ENCODE measurements at regions not wholly inside any gene's neighbourhood (a gene's known extent, or its start where the extent isn't known, plus 50 kb on each side); places are given as distances from the start of the nearest gene placed in this dataset.

DNA sequence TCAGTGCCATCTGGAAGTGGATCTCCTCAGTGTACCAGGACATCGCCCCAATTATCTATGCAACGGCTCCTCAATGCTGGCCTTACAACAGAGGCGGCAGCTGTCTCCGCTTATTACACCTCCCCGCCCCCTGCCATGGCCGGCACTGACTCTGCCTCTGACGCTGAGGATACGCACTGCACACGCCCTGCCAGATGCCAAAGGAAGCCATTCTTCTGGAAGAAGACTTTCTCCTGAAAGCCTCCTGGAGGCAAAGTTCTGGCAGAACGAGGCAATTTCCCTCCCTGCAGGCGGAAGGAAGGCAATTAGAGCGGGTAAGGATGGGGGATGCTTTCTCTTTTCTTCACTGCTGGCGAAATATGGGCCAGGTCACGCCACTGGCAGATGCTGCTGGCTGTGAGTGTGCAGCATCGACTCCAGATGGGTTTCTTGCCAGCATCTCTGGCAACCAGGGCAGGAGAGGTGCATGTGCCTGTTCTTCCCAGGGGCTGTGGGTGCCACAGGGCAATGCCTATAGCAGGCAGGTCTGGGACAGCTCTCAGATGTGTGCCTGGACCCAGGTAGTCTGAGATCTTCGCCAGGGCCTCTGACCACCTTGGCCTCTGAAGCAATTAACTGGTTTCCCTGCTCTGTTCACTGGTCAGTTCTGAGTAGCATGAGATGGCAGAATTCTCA lies 62.2 kb upstream of the MRPS22 start:
- DNase-seq: no peak
- peaks cover 0 to 9% (median 0%) of the 10 kb centered on the region in 5 experiments for H3K27me3 ChIP-seq (replicated peaks in 2 of 5; ENCODE audit: control insufficient read depth in 4 of 5, insufficient read depth in 5 of 5, low read length in 4 of 5)
- H3K4me3 ChIP-seq (ENCODE audit: control insufficient read depth in 1 of 7, extremely low read depth in 1 of 7, insufficient read depth in 4 of 7, low read depth in 2 of 7, low read length in 6 of 7): no peak overlapping the region
- no peaks in the 10 kb centered on the region for H3K4me1 ChIP-seq (ENCODE audit: control extremely low read depth in 1 of 4, control insufficient read depth in 4 of 4, insufficient read depth in 4 of 4, low read length in 3 of 4)
- H3K27ac ChIP-seq (ENCODE audit: insufficient read depth in 1 of 2, low read depth in 1 of 2, low read length in 2 of 2, poor library complexity in 1 of 2, severe bottlenecking in 2 of 2): no peak overlapping the region
- POLR2A ChIA-PET: no interaction called here
- WGBS (ENCODE audit: insufficient coverage): 89% methylated on average over 13 of the region's 16 CpGs
- no peaks in the 10 kb centered on the region for H3K36me3 ChIP-seq (ENCODE audit: control insufficient read depth in 4 of 4, insufficient read depth in 4 of 4, low read length in 3 of 4)
- H3K9me3 ChIP-seq (ENCODE audit: control extremely low read depth in 1 of 5, control insufficient read depth in 4 of 5, insufficient read depth in 2 of 5, low read depth in 1 of 5, low read length in 4 of 5): peaks cover 0 to 5% (median 0%) of the 10 kb centered on the region in 5 experiments
- CTCF ChIA-PET: no interaction called here

DNA sequence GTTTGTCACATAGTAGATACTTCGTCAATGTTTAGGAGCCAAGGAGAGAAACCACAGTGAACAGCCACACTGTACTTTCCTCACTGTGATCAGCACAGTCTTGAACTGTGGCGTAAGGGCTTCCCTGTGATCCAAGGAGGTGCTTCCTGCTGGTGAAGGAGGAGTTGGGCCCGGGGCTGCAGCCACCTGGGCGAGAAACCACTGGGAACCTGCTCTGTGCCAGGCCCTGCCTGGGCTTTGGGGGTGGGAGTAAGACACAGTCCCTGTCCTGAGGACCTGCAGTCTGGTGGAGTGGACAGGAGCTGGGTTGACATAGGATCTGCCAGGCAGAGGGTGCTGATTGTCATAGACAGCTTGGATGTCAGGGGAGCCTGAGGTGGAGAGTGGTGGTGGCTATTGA lies 60.5 kb upstream of the MRPS22 start:
- H3K27me3 ChIP-seq (replicated peaks in 2 of 5; ENCODE audit: control insufficient read depth in 4 of 5, insufficient read depth in 5 of 5, low read length in 4 of 5): peaks cover 0 to 9% (median 1%) of the 10 kb centered on the region in 5 experiments
- WGBS (ENCODE audit: insufficient coverage): 100% methylated on average over 1 of the region's 4 CpGs
- no peak overlapping the region for H3K27ac ChIP-seq (ENCODE audit: insufficient read depth in 1 of 2, low read depth in 1 of 2, low read length in 2 of 2, poor library complexity in 1 of 2, severe bottlenecking in 2 of 2)
- H3K9me3 ChIP-seq (ENCODE audit: control extremely low read depth in 1 of 5, control insufficient read depth in 4 of 5, insufficient read depth in 2 of 5, low read depth in 1 of 5, low read length in 4 of 5): peaks cover 0 to 2% (median 0%) of the 10 kb centered on the region in 5 experiments
- H3K4me3 ChIP-seq (ENCODE audit: control insufficient read depth in 1 of 7, extremely low read depth in 1 of 7, insufficient read depth in 4 of 7, low read depth in 2 of 7, low read length in 6 of 7): no peak overlapping the region
- DNase-seq: no peak
- POLR2A ChIA-PET: no interaction called here
- no peaks in the 10 kb centered on the region for H3K4me1 ChIP-seq (ENCODE audit: control extremely low read depth in 1 of 4, control insufficient read depth in 4 of 4, insufficient read depth in 4 of 4, low read length in 3 of 4)
- CTCF ChIA-PET: interaction anchor here (1.1 kb wide), 1 partner anchor 26 kb away, joined by 3 read pairs; no protein-coding TSS in a partner anchor
- no peaks in the 10 kb centered on the region for H3K36me3 ChIP-seq (ENCODE audit: control insufficient read depth in 4 of 4, insufficient read depth in 4 of 4, low read length in 3 of 4)

- Histone ChIP-seq H3K9me3 (ENCODE audit: control extremely low read depth in 1 of 5, control insufficient read depth in 4 of 5, insufficient read depth in 2 of 5, low read depth in 1 of 5, low read length in 4 of 5) (no peaks in the 10 kb centered on the region), H3K27ac (ENCODE audit: insufficient read depth in 1 of 2, low read depth in 1 of 2, low read length in 2 of 2, poor library complexity in 1 of 2, severe bottlenecking in 2 of 2) (no peak overlapping the region), H3K4me1 (ENCODE audit: control extremely low read depth in 1 of 4, control insufficient read depth in 4 of 4, insufficient read depth in 4 of 4, low read length in 3 of 4) (no peaks in the 10 kb centered on the region), H3K27me3 (replicated peaks in 2 of 5; ENCODE audit: control insufficient read depth in 4 of 5, insufficient read depth in 5 of 5, low read length in 4 of 5) (peaks cover 0 to 6% (median 1%) of the 10 kb centered on the region in 5 experiments), H3K36me3 (ENCODE audit: control insufficient read depth in 4 of 4, insufficient read depth in 4 of 4, low read length in 3 of 4) (no peaks in the 10 kb centered on the region), H3K4me3 (ENCODE audit: control insufficient read depth in 1 of 7, extremely low read depth in 1 of 7, insufficient read depth in 4 of 7, low read depth in 2 of 7, low read length in 6 of 7) (no peak overlapping the region)
- ChIA-PET POLR2A (no interaction called here), CTCF (no interaction called here)
- WGBS (ENCODE audit: insufficient coverage): 96% methylated on average over 4 of the region's 4 CpGs
- no peak for DNase-seq
These were observed 59.6 kb upstream of the MRPS22 start for GRCh38 chr3:139284221-139284620.

GRCh38 chr3:139285691-139286090 lies 58.1 kb upstream of the MRPS22 start:
- ChIA-PET CTCF (no interaction called here), POLR2A (no interaction called here)
- no peak for DNase-seq
- H3K27ac ChIP-seq (ENCODE audit: insufficient read depth in 1 of 2, low read depth in 1 of 2, low read length in 2 of 2, poor library complexity in 1 of 2, severe bottlenecking in 2 of 2): no peak overlapping the region
- H3K4me3 ChIP-seq (ENCODE audit: control insufficient read depth in 1 of 7, extremely low read depth in 1 of 7, insufficient read depth in 4 of 7, low read depth in 2 of 7, low read length in 6 of 7): no peak overlapping the region
- H3K4me1 ChIP-seq (ENCODE audit: control extremely low read depth in 1 of 4, control insufficient read depth in 4 of 4, insufficient read depth in 4 of 4, low read length in 3 of 4): no peaks in the 10 kb centered on the region
- peaks cover 0 to 4% (median 0%) of the 10 kb centered on the region in 5 experiments for H3K27me3 ChIP-seq (replicated peaks in 2 of 5; ENCODE audit: control insufficient read depth in 4 of 5, insufficient read depth in 5 of 5, low read length in 4 of 5)
- H3K36me3 ChIP-seq (ENCODE audit: control insufficient read depth in 4 of 4, insufficient read depth in 4 of 4, low read length in 3 of 4): no peaks in the 10 kb centered on the region
- H3K9me3 ChIP-seq (ENCODE audit: control extremely low read depth in 1 of 5, control insufficient read depth in 4 of 5, insufficient read depth in 2 of 5, low read depth in 1 of 5, low read length in 4 of 5): no peaks in the 10 kb centered on the region
- 100% methylated on average over 1 of the region's 2 CpGs for WGBS (ENCODE audit: insufficient coverage)

GRCh38 chr3:139286241-139286640 lies 57.6 kb upstream of the MRPS22 start:
- H3K4me3 ChIP-seq (ENCODE audit: control insufficient read depth in 1 of 7, extremely low read depth in 1 of 7, insufficient read depth in 4 of 7, low read depth in 2 of 7, low read length in 6 of 7): no peak overlapping the region
- DNase-seq: no peak
- H3K36me3 ChIP-seq (ENCODE audit: control insufficient read depth in 4 of 4, insufficient read depth in 4 of 4, low read length in 3 of 4): no peaks in the 10 kb centered on the region
- CTCF ChIA-PET: interaction anchor here (1.1 kb wide), 1 partner anchor 173 kb away, joined by 3 read pairs; no protein-coding TSS in a partner anchor
- 86% methylated on average over 5 of the region's 5 CpGs for whole genome bisulfite sequencing (ENCODE audit: insufficient coverage)
- no peaks in the 10 kb centered on the region for H3K4me1 ChIP-seq (ENCODE audit: control extremely low read depth in 1 of 4, control insufficient read depth in 4 of 4, insufficient read depth in 4 of 4, low read length in 3 of 4)
- H3K9me3 ChIP-seq (ENCODE audit: control extremely low read depth in 1 of 5, control insufficient read depth in 4 of 5, insufficient read depth in 2 of 5, low read depth in 1 of 5, low read length in 4 of 5): no peaks in the 10 kb centered on the region
- no peak overlapping the region for H3K27ac ChIP-seq (ENCODE audit: insufficient read depth in 1 of 2, low read depth in 1 of 2, low read length in 2 of 2, poor library complexity in 1 of 2, severe bottlenecking in 2 of 2)
- POLR2A ChIA-PET: no interaction called here
- H3K27me3 ChIP-seq (replicated peaks in 2 of 5; ENCODE audit: control insufficient read depth in 4 of 5, insufficient read depth in 5 of 5, low read length in 4 of 5): peaks cover 0 to 4% (median 0%) of the 10 kb centered on the region in 5 experiments

DNA sequence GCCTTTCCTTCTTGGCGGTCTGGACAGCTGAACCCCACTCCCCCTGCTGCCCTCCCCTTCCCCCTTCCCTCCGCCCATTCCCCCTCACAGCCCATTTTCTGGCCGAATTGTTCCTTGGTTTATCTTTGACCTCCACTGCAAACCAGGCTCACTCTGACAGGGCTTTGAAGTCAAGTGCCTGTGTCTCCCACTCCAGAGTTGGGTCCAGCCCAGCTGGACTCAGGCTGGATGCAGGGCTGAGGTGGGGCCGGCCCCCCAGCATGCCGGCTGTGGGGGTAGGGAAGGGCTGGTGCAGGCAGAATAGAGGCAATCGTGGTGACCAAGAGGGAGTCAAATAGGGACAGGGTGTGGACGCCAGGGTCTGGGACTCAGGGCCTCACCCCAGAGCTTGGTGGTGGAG lies 57.0 kb upstream of the MRPS22 start:
- POLR2A ChIA-PET: no interaction called here
- CTCF ChIA-PET: interaction anchor here (1.1 kb wide), 1 partner anchor 173 kb away, joined by 3 read pairs; no protein-coding TSS in a partner anchor
- WGBS (ENCODE audit: insufficient coverage): 100% methylated on average over 4 of the region's 7 CpGs

DNA sequence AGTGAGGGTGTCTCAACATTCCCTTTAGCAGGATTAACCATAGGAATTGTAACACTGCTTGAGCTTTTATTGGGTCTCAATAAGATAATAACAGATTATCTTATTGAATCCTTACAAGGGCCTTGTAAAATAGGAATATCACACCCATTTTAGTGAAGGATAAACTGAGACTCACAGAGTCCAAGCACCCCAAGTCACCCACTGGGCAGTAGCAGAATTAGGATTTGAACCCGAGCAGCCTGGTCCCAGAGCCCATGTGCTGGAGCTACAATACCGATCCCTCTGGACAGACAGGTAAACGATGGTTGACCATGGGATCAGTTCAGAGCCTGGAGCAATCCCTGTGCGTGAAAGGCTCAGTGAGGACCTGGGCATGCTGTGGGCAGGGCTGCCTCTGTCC lies 56.3 kb upstream of the MRPS22 start:
- peaks cover 0 to 4% (median 1%) of the 10 kb centered on the region in 5 experiments for H3K27me3 ChIP-seq (replicated peaks in 2 of 5; ENCODE audit: control insufficient read depth in 4 of 5, insufficient read depth in 5 of 5, low read length in 4 of 5)
- no peaks in the 10 kb centered on the region for H3K36me3 ChIP-seq (ENCODE audit: control insufficient read depth in 4 of 4, insufficient read depth in 4 of 4, low read length in 3 of 4)
- ChIA-PET CTCF (interaction anchor here (0.7 kb wide), 1 partner anchor 12 kb away, joined by 3 read pairs; no protein-coding TSS in a partner anchor), POLR2A (no interaction called here)
- no peaks in the 10 kb centered on the region for H3K9me3 ChIP-seq (ENCODE audit: control extremely low read depth in 1 of 5, control insufficient read depth in 4 of 5, insufficient read depth in 2 of 5, low read depth in 1 of 5, low read length in 4 of 5)
- DNase-seq: no peak
- no peaks in the 10 kb centered on the region for H3K4me1 ChIP-seq (ENCODE audit: control extremely low read depth in 1 of 4, control insufficient read depth in 4 of 4, insufficient read depth in 4 of 4, low read length in 3 of 4)
- no peak overlapping the region for H3K27ac ChIP-seq (ENCODE audit: insufficient read depth in 1 of 2, low read depth in 1 of 2, low read length in 2 of 2, poor library complexity in 1 of 2, severe bottlenecking in 2 of 2)
- WGBS (ENCODE audit: insufficient coverage): 100% methylated on average over 3 of the region's 4 CpGs
- no peak overlapping the region for H3K4me3 ChIP-seq (ENCODE audit: control insufficient read depth in 1 of 7, extremely low read depth in 1 of 7, insufficient read depth in 4 of 7, low read depth in 2 of 7, low read length in 6 of 7)

More for the DNA sequence above, 57.0 kb upstream of the MRPS22 start:
- Histone ChIP-seq H3K27ac (ENCODE audit: insufficient read depth in 1 of 2, low read depth in 1 of 2, low read length in 2 of 2, poor library complexity in 1 of 2, severe bottlenecking in 2 of 2) (no peak overlapping the region), H3K36me3 (ENCODE audit: control insufficient read depth in 4 of 4, insufficient read depth in 4 of 4, low read length in 3 of 4) (no peaks in the 10 kb centered on the region), H3K27me3 (replicated peaks in 2 of 5; ENCODE audit: control insufficient read depth in 4 of 5, insufficient read depth in 5 of 5, low read length in 4 of 5) (peaks cover 0 to 1% (median 0%) of the 10 kb centered on the region in 5 experiments), H3K4me3 (ENCODE audit: control insufficient read depth in 1 of 7, extremely low read depth in 1 of 7, insufficient read depth in 4 of 7, low read depth in 2 of 7, low read length in 6 of 7) (no peak overlapping the region), H3K4me1 (ENCODE audit: control extremely low read depth in 1 of 4, control insufficient read depth in 4 of 4, insufficient read depth in 4 of 4, low read length in 3 of 4) (no peaks in the 10 kb centered on the region), H3K9me3 (ENCODE audit: control extremely low read depth in 1 of 5, control insufficient read depth in 4 of 5, insufficient read depth in 2 of 5, low read depth in 1 of 5, low read length in 4 of 5) (no peaks in the 10 kb centered on the region)
- no peak for DNase-seq

Data from common myeloid progenitor, CD34-positive (primary cell).